PFSK-1 (cell line): ENCODE measurements at regions not wholly inside any gene's neighbourhood (a gene's known extent, or its start where the extent isn't known, plus 50 kb on each side); places are given as distances from the start of the nearest gene placed in this dataset.

Experiments
- FOXP2 ChIP-seq: optimal IDR thresholded peaks from 2 replicates; pipeline ENCODE3; 2011; ENCODE audit warnings: borderline replicate concordance, control low read depth, inconsistent platforms; ENCODE audit not compliant: insufficient read depth; ENCODE audit errors: extremely low read length, extremely low read depth
- POLR2AphosphoS5 ChIP-seq: IDR thresholded peaks from 2 replicates; pipeline ENCODE4 v1.6.1; 2012; ENCODE audit warnings: low read depth, mild to moderate bottlenecking, control low read depth, low read length, moderate library complexity
- REST ChIP-seq, 2 experiments: IDR thresholded peaks; 2 replicates each; pipeline versions ENCODE4 v1.6.1 to v1.8.0; 2011 to 2012; ENCODE audit warnings: low read depth in 2 of 2, low read length in 2 of 2, control low read depth in 1 of 2, inconsistent platforms in 1 of 2, mild to moderate bottlenecking in 1 of 2, moderate library complexity in 1 of 2; ENCODE audit not compliant: insufficient read depth in 1 of 2
- SIN3A ChIP-seq: IDR thresholded peaks from 2 replicates; pipeline ENCODE4 v1.6.1; 2012; ENCODE audit warnings: mild to moderate bottlenecking, low read length, moderate library complexity, borderline replicate concordance; ENCODE audit not compliant: insufficient read depth
- TAF1 ChIP-seq: IDR thresholded peaks from 2 replicates; pipeline ENCODE4 v1.6.1; 2012; ENCODE audit warnings: low read length, control low read depth, borderline replicate concordance; ENCODE audit not compliant: insufficient read depth

DNA sequence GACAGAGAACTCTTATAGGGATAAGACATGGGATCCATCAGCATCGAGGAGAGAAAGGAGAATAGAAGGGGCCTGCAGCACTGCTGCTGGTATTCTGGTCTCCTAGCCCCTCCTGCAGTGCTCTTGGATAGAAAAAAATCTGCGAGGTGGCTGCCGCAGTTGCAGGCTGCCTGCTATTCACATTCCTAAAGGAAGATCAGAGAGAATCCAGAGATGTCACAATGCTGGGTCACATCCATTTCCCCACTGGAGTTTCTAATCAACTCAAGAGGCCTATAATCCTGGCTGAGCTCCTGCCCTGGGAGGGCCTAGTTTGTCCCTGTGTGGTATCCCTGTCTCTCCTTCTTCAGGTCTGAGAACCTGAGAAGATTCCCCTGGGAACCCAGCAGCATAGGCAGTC lies 357.8 kb downstream of the MAFB start:
- no peak for TF ChIP-seq SIN3A
- TF ChIP-seq REST (IDR thresholded peaks at IDR 0.05; ENCODE audit: insufficient read depth in 1 of 2, low read depth in 2 of 2, low read length in 2 of 2): no peak
- no peak for TF ChIP-seq FOXP2
- TF ChIP-seq POLR2AphosphoS5: no peak
- no peak for TF ChIP-seq TAF1

GRCh38 chr20:40329321-40329720 lies 359.7 kb downstream of the MAFB start:
- no peak for TF ChIP-seq POLR2AphosphoS5
- TF ChIP-seq FOXP2: no peak
- TF ChIP-seq SIN3A: no peak
- TF ChIP-seq REST (IDR thresholded peaks at IDR 0.05; ENCODE audit: insufficient read depth in 1 of 2, low read depth in 2 of 2, low read length in 2 of 2): no peak
- TF ChIP-seq TAF1: no peak

- TF ChIP-seq FOXP2 (no peak), REST (IDR thresholded peaks at IDR 0.05; ENCODE audit: insufficient read depth in 1 of 2, low read depth in 2 of 2, low read length in 2 of 2) (no peak), TAF1 (no peak), SIN3A (no peak), POLR2AphosphoS5 (no peak)
Measured at GRCh38 chr20:40326784-40327183, 362.3 kb downstream of the MAFB start.

DNA sequence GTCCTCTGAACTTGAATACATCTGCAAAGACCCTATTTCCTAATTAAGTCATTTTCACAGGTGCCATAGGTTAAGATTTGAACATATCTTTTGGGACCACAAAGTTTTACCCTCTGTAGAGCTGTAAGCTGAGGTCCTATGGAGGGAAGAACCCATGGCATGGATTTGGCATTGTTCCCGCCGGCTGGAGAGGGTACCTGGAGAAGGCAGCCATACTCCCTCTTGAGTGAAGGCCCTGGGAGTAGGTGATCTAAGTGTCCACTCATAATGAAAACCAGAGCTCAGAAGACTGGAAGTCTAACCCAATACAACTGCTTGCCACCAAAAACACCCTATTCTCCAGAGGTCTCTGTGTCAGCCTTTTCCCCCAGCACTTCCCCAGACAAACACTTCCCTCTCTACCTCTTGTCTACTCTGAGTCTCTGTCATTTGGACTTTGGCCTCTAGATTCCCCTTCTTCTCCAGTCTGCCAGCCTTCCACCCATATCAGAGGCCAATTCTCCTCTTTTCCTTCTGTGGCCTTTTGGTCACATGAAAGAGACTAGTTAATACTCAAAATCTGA lies 363.9 kb downstream of the MAFB start:
- TF ChIP-seq POLR2AphosphoS5 (no peak), SIN3A (no peak), FOXP2 (no peak)

- TF ChIP-seq POLR2AphosphoS5 (no peak), TAF1 (no peak), REST (IDR thresholded peaks at IDR 0.05; ENCODE audit: insufficient read depth in 1 of 2, low read depth in 2 of 2, low read length in 2 of 2) (no peak), FOXP2 (no peak), SIN3A (no peak)
Measured at GRCh38 chr20:40323361-40323794, 365.7 kb downstream of the MAFB start.
